ENCODE measurements at regions not wholly inside any gene's neighbourhood (a gene's known extent, or its start where the extent isn't known, plus 50 kb on each side); places are given as distances from the start of the nearest gene placed in this dataset.
"Not testable (repeated sequence)": the region's sequence is repeated elsewhere in the genome, so short reads cannot be mapped to it uniquely, and the experiment has no call there.

DNA sequence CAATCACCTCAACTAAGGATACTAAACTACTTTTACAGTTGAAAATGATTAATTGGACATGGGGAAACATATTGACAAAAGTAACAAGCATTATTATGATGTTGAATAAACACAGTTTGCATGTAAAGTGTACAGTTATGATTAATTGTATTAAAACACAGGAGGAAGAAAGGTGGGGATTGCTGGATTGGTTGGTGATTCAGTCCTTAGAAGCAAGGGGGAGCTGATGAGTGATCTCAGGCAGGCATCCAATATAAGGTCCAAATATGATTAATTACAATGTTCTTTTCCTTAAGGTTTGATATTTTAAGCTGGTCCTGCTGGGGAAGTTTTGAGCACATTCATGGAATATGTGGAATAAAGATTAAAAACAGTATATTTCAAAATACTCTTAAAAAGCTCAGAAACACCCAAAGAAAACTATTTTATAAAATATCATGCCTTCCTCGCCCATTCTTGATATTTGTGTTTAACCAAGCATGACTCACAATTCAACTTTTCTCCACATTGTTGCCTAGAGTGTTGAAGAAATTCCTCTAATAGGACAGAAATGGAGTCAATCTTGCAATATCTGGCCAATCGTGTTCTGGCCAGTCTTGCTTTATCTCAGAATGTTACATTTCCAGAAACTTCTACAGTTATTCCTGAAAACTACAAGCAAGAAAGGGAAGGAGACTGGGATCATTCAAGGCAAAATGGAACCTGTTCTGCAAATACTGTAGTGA, 268.2 kb downstream of the RPIA start:
- intact Hi-C loops (cut with DNase I), result loop anchor here (10.0 kb wide), 1 partner anchor 55 kb away; no protein-coding TSS in a partner anchor
- no peak for ATAC-seq
- DNase-seq (ENCODE audit: missing footprints), result no peak

DNA sequence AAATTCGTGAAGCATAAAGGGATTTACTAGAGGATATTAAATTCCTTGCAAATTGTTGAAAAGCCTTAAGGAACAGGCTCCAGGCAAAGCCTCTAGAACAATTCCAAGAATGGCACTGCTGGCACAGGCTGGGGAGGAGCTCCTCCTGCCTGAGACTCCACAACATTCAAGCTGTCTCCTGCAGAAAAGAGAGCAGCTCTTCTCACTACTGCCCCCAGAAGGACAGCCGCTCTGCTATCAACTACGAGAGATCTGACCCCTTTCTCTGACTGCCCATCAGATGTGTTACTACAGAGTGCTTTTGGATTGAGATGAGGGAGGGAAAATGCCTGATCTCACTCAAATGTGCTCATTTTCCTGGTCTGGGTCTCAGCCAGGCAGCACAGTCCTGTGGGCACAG, 269.9 kb downstream of the RPIA start:
- intact Hi-C loops (cut with DNase I); DNase-seq (ENCODE audit: missing footprints); ATAC-seq: not testable (repeated sequence)

DNA sequence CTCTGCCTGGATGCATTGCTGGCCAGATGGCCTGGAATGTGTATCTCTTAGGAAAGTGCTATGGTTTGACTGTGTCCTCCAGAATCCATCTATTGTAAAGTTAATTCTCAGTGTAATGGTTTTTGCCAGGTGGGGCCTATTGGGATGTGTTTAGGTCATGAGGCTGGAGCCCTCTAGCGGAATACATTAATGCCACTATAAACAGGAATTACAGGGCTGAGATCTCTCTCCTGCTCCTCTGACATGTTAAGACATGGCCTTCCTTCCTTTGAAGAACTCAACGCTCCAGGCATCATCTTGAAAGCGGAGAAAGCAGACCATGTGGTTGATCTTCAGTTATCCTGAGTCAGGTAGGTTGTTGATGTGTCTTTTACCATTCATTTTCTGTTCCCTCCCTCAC, 276.4 kb downstream of the RPIA start:
- intact Hi-C loops (cut with DNase I), result no loop called here
- DNase-seq (ENCODE audit: missing footprints) (no peak), ATAC-seq (no peak)

DNA sequence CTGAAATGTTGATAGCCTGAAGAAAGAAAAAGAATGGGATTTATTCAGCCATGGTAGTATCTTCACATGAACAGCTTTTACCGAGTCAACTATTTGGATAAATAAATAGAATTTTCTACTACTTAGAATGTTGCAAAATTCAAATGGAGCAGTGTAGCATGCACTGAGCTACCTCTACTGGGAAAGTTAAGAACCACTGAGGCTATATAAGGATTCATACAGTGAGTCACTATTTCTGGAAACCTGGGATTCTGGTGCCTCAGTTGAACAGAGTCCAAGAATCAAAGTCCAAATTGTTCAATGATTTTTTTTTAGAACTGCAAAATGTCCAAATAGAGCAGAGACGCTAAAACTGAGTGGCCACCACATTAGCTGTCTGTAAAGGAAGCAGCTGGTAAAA, 286.5 kb downstream of the RPIA start:
- intact Hi-C loops (cut with DNase I); ATAC-seq; DNase-seq (ENCODE audit: missing footprints): not testable (repeated sequence)

DNA sequence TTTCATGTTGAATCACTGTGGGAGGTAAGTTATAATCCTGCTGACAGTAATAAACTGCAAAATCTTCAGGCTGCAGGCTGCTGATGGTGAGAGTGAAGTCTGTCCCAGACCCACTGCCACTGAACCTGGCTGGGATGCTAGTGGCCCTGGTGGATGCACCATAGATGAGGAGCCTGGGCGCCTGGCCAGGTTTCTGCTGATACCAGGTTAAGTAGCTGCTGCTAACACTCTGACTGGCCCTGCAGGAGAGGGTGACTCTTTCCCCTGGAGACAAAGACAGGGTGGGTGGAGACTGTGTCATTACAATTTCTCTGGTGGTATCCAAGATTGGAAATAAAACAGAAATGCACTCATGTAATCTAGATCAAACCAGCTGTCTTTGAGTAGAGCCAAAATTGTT, 287.0 kb downstream of the RPIA start:
- peak; percentile 85 for DNase-seq (ENCODE audit: missing footprints)
- intact Hi-C loops (cut with DNase I); ATAC-seq: not testable (repeated sequence)

DNA sequence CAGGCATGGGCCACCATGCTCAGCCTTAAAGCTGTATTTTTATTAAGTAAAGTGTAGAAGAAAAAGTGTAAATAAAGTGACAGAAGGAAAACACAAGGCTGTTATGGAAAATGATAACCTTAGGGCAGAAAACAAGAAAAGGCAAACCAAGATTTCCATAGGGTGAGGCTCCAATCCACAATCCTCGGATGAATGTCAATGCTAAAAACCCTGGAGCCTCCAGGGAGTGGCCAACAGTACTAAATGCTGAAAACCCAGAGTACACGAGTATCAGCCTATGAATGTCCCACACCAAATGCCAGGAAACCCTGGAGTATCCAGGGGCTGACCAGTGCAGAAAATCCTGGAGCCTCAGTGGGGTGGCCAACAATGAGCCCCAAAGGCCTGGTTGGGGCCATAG, 292.6 kb downstream of the RPIA start:
- ATAC-seq; intact Hi-C loops (cut with DNase I); DNase-seq (ENCODE audit: missing footprints): not testable (repeated sequence)

GRCh38 chr2:88986721-88987330, 295.4 kb downstream of the RPIA start:
- ATAC-seq; intact Hi-C loops (cut with DNase I); DNase-seq (ENCODE audit: missing footprints): not testable (repeated sequence)

DNA sequence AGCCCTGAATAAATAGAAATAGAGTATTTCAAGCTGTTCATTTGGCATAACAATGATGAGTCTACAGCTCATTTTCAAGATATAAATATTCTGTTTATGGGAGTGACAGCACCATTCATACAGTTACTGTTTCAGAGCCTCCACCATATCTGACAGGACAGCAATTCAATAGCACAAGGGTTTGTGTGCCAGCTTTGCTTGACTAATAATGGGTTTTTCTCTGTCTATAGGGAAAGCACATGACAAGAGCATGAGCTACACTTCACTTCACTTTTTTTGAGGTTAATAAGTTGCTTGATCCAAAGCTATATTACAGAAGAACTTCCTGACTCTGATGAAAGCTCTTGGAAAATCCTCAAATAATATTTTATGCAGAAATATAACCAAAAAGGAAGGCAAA, 297.1 kb downstream of the RPIA start:
- ATAC-seq; intact Hi-C loops (cut with DNase I); DNase-seq (ENCODE audit: missing footprints): not testable (repeated sequence)

DNA sequence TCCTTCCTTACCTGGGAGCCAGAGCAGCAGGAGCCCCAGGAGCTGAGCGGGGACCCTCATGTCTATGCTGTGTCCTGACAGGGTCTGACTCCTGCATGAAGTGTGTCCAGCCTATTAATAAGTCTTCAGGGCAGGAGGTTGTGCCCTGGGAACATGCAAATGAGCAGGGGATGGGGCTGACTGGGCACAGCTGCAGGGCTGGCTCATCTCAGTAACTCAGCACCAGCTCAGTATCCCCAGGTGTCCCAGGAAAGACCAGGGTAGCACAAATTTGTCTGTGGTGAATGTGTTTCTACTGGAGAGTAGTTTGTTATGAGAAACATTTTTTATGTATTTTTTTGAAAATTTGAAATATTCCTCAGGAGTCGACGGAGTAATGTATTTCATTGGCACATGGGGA, 301.3 kb downstream of the RPIA start:
- intact Hi-C loops (cut with DNase I); DNase-seq (ENCODE audit: missing footprints); ATAC-seq: not testable (repeated sequence)

DNA sequence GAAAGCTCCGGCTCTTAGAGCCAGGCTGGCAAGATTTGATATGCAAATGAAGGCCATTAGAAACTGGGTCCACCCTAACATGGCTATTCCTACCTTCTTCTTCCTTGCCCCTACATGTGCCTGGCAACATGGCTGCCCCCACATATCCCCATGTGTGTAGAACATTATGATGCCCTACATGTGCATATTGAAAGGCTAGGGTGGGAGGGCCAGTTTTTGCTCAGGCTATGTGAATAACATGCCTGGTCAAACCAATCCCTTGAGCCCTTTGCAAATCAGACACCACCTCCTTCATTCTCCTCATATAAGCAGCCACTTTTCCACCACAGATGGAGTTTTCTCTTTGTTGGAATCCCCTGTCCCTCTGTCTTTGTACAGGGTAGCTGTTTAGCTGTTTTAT, 303.4 kb downstream of the RPIA start:
- ATAC-seq; intact Hi-C loops (cut with DNase I); DNase-seq (ENCODE audit: missing footprints): not testable (repeated sequence)

DNA sequence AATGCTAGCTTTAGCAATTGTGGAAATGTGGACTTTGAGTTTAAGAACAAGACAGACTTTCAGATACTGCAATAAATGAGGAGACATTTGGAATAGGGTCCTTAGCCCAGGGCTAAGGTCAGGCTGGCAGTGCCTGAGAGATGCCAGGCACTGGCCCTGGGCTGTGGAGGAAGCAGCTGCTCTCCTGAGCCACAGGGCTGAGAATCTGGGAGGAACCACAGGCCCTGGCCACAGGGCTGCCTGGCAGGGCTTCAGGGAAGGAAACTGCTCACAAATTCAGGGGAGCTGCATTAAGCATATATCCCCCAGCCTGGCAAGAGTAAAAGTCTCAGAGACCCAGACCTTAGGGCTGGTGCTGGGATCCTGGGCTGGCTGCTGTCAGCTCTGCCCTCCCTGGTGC, 305.1 kb downstream of the RPIA start:
- ATAC-seq; intact Hi-C loops (cut with DNase I); DNase-seq (ENCODE audit: missing footprints): not testable (repeated sequence)

DNA sequence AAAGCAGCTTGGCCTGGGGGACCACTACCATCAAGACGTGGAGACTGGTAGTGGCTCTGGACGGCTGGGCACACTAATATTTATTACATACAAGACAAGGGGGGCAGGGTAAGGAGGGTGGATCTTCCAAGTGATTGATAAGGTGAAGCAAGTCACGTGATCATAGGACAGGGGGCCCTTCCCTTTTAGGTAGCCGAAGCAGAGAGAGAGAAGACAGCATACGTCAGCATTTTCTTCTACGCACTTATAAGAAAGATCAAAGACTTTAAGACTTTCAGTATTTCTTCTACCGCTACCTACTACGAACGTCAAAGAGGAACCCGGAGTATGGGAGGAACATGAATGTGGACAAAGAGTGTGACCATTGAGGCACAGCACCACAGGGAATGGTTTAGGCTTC, 307.9 kb downstream of the RPIA start:
- no peak for DNase-seq (ENCODE audit: missing footprints)
- no peak for ATAC-seq
- intact Hi-C loops (cut with DNase I), result no loop called here

DNA sequence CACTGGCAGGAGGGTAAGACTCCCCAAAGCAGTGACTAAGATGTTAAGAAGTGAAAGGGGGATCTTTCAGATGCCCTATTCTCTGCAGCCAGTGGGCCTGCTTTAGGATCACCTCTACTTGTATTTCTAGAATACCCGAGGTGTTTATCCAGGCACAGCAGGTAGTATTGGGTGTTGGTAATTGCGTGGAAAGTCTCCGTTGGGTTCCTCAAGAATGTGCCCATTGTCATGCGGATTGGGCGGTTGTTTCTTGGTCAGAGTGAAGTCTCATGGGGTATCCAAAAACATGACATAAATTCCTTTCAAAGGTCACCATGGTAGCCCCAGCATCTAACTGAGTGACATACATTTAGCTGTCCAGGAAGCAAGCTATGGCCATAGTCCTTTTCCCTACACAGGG, 308.8 kb downstream of the RPIA start:
- intact Hi-C loops (cut with DNase I), result no loop called here
- DNase-seq (ENCODE audit: missing footprints) (no peak), ATAC-seq (no peak)

DNA sequence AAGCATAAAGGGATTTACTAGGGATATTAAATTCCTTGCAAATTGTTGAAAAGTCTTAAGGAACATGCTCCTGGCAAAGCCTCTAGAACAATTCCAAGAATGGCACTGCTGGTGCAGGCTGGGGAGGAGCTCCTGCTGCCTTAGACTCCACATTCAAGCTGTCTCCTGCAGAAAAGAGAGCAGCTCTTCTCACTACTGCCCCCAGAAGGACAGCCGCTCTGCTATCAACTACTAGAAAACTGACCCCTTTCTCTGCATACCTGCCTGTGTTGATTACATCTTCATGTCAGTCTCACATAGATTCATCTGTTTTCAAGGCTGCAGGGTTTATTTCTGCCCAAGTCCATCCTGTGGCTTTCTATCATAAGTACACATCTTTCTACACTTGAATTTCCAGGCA, 312.8 kb downstream of the RPIA start:
- ATAC-seq; intact Hi-C loops (cut with DNase I); DNase-seq (ENCODE audit: missing footprints): not testable (repeated sequence)

GRCh38 chr2:89020566-89020965, 329.1 kb downstream of the RPIA start:
- DNase-seq (ENCODE audit: missing footprints); ATAC-seq; intact Hi-C loops (cut with DNase I): not testable (repeated sequence)

GRCh38 chr2:89026296-89026695, 334.8 kb downstream of the RPIA start:
- ATAC-seq; intact Hi-C loops (cut with DNase I); DNase-seq (ENCODE audit: missing footprints): not testable (repeated sequence)

DNA sequence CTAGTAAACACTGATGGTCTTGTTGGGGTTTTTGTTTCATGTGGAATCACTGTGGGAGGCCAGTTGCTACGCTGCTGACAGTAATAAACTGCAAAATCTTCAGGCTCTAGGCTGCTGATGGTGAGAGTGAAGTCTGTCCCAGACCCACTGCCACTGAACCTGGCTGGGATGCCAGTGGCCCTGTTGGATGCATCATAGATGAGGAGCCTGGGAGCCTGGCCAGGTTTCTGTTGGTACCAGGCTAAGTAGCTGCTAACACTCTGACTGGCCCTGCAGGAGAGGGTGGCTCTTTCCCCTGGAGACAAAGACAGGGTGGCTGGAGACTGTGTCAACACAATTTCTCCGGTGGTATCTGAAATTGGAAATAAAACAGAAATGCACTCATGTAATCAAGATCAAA, 335.6 kb downstream of the RPIA start:
- DNase-seq (ENCODE audit: missing footprints); intact Hi-C loops (cut with DNase I); ATAC-seq: not testable (repeated sequence)

- DNase-seq (ENCODE audit: missing footprints); intact Hi-C loops (cut with DNase I); ATAC-seq: not testable (repeated sequence)
Observed at GRCh38 chr2:89027536-89027935, 336.1 kb downstream of the RPIA start.

DNA sequence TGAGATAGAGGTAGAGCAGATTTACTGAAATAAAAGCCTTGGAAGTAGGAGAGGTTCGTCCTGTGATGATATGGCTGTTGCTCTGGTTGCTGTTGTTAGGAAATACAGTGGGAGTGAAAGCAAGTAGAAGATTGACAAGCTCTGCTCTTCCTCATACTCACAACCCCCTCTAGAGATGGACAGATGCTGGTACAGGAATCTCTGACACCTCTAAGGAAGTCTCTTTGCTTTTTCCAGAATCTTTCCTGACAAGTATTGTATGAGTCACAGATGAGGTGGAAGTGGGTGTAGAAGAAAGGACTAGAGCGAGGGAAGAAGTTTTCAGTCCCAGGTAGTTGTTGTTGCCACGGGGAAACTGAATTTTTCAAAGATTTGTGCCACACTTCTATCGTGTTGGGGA, 337.8 kb downstream of the RPIA start:
- DNase-seq (ENCODE audit: missing footprints); intact Hi-C loops (cut with DNase I); ATAC-seq: not testable (repeated sequence)

All from Right ventricle myocardium inferior (tissue), 1 donor.